GM19324 (cell line): ENCODE measurements at regions not wholly inside any gene's neighbourhood (a gene's known extent, or its start where the extent isn't known, plus 50 kb on each side); places are given as distances from the start of the nearest gene placed in this dataset.
"Not testable (repeated sequence)": the region's sequence is repeated elsewhere in the genome, so short reads cannot be mapped to it uniquely, and the experiment has no call there.

Experiments
- ATAC-seq: cut with Tn5 transposase; IDR thresholded peaks from one replicate; pipeline ENCODE4 v1.9.1; 2021; ENCODE audit warnings: mild to moderate bottlenecking, moderate library complexity; ENCODE audit not compliant: unreplicated experiment, low FRiP score

DNA sequence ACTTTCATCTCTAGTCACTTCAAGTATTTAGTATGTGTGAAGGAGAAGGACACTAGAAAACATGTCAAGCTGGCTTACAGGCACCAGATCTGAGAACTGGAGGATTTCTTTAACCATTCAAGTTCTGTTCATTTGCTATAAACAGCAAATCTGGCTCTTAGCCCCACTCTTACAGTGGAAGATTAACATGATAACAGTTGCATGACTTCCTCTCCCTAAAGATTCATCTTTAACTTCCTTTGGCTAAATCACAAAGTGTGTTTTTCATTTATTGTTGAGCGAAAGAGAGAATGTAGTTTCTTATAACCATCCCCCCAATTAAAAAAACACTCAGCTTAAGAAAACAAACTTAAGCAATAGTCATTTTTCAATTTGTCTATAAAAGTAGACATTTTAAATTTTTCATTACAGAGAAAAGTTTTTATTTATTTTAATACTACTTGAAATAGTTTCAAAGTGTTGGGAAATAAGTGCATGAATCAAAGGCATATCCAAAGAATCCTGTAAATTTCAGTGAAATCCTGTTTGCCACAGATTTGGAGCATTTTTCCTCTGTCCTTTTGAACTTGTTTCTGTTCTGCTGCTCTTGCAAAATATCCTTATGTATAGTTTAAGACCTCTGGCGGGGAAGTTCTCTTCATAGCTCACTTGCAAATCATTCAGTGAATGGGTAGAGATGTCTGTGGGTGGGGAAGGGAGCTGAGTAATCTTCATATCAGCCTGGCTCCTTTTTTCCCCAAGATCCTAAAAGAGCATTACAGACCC is 241.0 kb upstream of the RBBP8 start:
- no peak for ATAC-seq

DNA sequence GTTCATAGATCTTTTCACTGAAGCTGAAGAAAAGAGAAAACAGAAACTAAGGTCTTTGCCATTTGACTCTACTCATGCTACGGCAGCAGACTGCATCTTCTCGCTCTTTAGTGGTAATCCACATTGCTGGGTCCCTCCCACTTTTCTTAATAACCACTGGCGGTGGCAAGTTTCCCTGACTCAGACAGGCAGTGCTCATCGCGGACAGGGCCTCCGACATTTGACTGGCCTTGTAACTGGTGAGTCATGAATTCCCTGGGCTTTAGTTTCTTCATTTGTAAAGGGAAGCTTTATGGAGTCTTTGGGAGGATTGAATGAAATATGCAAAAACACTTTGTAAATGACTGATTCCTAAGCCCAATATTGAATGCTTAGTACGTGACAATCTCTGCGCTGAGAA is 238.2 kb upstream of the RBBP8 start:
- ATAC-seq: no peak

- ATAC-seq: no peak
These were observed 237.5 kb upstream of the RBBP8 start for GRCh38 chr18:22695674-22696073.

- ATAC-seq: no peak
These were observed 235.6 kb upstream of the RBBP8 start for GRCh38 chr18:22697561-22697960.

GRCh38 chr18:22698711-22699110 is 234.4 kb upstream of the RBBP8 start:
- no peak for ATAC-seq

- ATAC-seq: no peak
These were observed 233.5 kb upstream of the RBBP8 start for GRCh38 chr18:22699629-22700028.

DNA sequence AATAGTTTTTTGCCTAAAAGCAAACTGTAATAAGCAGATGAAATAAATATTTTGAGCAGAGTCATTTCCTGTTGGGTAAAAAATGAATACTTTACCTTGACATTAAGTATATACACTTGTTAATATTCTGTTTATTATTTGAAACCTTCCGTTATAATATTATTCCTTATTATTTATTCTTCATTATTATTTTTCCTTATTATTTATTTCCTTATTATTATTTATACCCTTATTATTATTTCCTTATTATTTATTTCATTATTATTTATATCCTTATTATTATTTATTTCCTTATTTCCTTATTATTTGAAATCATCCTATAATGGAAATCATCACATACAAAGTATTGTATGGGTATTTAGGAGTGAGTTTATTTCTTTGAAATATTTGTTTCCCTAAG is 232.2 kb upstream of the RBBP8 start:
- no peak for ATAC-seq

DNA sequence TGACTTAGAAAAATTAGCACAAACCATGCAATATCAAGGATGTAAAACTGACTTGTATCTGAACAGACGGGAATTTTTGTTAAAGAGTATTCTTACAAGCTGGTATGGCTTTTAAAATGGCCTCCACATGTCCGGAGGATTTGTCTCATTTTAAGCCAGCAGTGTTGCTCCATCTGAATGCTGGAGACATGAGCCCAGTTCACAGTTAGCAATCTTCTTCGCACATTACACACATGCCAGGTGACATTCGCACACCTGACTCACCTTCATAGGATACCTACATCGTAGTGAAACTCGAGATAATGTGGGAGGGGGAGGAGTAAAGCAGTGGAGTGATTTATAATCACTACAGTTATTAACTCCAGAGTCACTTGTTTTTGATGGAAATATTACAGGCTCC is 231.8 kb upstream of the RBBP8 start:
- ATAC-seq: no peak

GRCh38 chr18:22701795-22702194 is 231.3 kb upstream of the RBBP8 start:
- ATAC-seq: no peak

DNA sequence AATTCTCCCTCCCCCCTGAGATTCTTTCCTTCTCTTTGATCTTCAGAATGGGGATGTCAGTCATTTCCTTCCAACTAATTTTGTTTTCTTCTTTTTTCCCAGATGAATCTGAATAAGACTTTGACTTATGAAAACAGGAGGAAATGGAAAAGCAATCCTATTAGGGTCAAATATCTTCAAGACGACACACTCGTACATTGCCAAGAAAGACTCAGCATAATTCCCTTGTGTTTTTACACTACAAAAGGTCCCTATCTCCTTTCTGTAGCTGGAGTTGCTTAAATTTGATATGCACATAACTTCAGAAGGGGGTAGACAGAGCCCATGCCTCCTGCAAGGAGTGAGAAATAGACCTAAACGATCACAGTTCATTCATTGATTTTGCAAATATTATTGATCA is 230.3 kb upstream of the RBBP8 start:
- ATAC-seq: no peak

GRCh38 chr18:22703883-22704585 is 229.1 kb upstream of the RBBP8 start:
- ATAC-seq: peak; percentile 65

DNA sequence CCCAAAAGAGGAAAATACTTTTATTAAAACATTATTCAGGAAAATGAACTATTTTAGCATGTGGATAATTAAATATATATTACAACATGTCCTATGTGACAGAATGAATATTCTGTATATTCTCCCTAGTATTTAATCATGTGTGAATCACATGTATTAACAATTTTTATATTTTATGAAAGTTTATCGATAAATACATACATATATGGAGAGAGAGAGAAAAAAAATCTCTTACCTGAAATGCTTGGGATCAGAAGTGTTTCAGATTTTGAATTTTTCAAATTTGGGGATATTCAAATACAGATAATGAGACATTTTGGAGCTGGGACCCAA is 228.6 kb upstream of the RBBP8 start:
- no peak for ATAC-seq

- no peak for ATAC-seq
These were observed 227.8 kb upstream of the RBBP8 start for GRCh38 chr18:22705328-22705727.

DNA sequence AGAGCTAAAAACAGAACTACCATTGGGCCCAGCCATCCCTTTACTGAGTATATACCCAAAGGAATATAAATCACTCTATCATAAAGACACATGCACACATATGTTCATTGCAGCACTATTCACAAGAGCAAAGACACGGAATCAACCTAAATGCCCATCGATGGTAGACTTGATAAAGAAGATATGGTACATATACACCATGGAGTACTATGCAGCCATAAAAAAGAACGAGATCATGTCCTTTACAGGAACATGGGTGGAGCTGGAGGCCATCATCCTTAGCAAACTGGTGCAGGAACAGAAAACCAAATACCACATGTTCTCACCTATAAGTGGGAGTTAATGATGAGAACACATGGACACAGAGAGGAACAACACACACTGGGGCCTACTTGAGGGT is 227.1 kb upstream of the RBBP8 start:
- ATAC-seq: not testable (repeated sequence)

- ATAC-seq: no peak
These were observed 223.7 kb upstream of the RBBP8 start for GRCh38 chr18:22709288-22710060.

GRCh38 chr18:22710673-22711191 is 222.4 kb upstream of the RBBP8 start:
- no peak for ATAC-seq

DNA sequence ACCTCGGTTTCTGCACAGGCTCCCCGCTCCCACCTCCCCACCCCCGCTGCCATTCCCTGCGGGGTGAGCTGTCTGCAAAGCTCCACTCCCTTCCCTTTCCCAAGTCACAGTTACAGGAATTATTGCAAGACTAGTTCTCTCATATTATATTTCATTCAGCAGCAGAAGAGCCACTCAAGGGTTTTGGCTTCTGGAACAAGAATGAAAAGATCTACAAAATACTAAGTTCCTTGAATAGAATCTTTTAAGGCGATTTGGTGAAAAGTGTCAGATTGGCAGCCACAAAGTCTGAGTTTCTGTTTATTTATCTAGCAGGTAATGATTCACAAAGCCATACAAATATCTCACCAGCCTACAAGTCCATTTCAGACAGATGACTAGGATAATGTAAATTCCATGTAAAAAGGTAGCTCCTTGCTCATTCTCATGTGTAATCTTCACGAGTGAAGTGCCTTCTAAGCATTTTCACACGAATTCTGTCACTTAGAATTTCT is 221.9 kb upstream of the RBBP8 start:
- no peak for ATAC-seq

GRCh38 chr18:22713511-22713910 is 219.6 kb upstream of the RBBP8 start:
- no peak for ATAC-seq

DNA sequence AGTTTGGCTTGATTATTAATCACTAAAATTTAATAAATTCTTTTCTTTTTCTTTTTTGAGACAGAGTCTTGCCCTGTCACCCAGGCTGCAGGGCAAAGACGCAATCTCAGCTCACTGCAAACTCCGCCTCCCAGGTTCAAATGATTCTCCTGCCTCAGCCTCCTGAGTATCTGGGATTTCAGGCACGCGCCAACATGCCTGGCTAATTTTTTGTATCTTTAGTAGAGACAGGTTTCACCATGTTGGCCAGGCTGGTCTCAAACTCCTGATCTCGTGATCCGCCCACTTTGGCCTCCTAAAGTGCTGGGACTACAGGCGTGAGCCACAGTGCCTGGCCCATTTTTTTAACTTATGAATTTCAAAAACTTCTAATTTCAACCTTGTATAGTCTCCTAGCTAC is 215.6 kb upstream of the RBBP8 start:
- not testable (repeated sequence) for ATAC-seq

DNA sequence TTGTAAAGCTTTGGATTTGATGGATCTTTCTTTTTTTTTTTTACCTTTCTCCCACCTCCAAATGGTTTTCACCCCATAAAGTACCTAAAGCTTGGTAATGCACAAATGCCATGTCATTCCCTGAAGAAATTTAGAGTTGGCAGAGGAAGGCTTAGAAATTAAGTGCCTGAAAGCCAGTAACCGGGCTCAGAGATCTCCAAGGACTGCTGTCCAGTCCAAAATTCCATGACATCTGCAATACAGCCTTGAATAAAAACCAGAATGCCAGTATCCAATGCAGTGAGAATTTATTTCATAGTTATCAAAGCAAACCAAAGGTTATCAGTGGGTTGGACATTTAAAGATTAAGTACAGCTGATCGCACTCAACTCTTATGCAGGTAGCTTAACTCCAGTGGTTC is 209.9 kb upstream of the RBBP8 start:
- no peak for ATAC-seq

GRCh38 chr18:22723773-22724172 is 209.4 kb upstream of the RBBP8 start:
- no peak for ATAC-seq
